GM12878 (cell line): ENCODE measurements at regions not wholly inside any gene's neighbourhood (a gene's known extent, or its start where the extent isn't known, plus 50 kb on each side); places are given as distances from the start of the nearest gene placed in this dataset.

Source experiments
- ATAC-seq: fragments of 200-7000 bp; cut with Tn5 transposase; 3 replicates; pipeline ENCODE4 v1.9.1; 2020; ENCODE audit warnings: mild to moderate bottlenecking, moderate library complexity
- BruUV-seq: library from RNA; stranded (reverse); fragments of 400-500 nt; replicated peaks from 2 replicates; lab custom pipeline; 2021; lab: Mats Ljungman, UMichigan
- CTCF ChIA-PET: fragments of 300-600 bp; sonication (Branson Sonifier 250); formaldehyde crosslinking; extraction: SDS; loops from one replicate; lab custom pipeline; 2021; ENCODE audit warnings: inconsistent platforms; lab: Yijun Ruan, JAX
- POLR2A ChIA-PET: fragments of 350-600 bp; formaldehyde crosslinking; extraction: SDS; loops from one replicate; lab custom pipeline; 2021; ENCODE audit warnings: inconsistent platforms; lab: Charles Lee
- RAD21 ChIA-PET: fragments of 300-600 bp; sonication (Branson Sonifier 250); formaldehyde crosslinking; loops from one replicate; lab custom pipeline; 2023; ENCODE audit warnings: antibody characterized with exemption; ENCODE audit not compliant: unreplicated experiment; lab: Charles Lee
- SMC1A ChIA-PET: fragments of 300-600 bp; sonication (Branson Sonifier 250); formaldehyde crosslinking; loops from one replicate; lab custom pipeline; 2023; ENCODE audit not compliant: unreplicated experiment, uncharacterized antibody; lab: Charles Lee
- DNase-seq: peaks from one replicate; pipeline ENCODE4 v3.0.0-alpha.2; 2011; ENCODE audit warnings: low read depth, low spot score
- FAIRE-seq: peaks from 3 replicates; lab custom pipeline; 2011; peaks lifted over from hg19 to GRCh38; lab: Jason Lieb, UNC
- H2AFZ ChIP-seq: 2 replicates; pipeline ENCODE4 v1.6.0; 2011; ENCODE audit warnings: low read depth, low read length, control low read depth; ENCODE audit not compliant: control insufficient read depth
- H3K27ac ChIP-seq: 2 replicates; pipeline ENCODE4 v1.5.1; 2011; ENCODE audit warnings: control low read depth; ENCODE audit not compliant: control insufficient read depth, insufficient read depth
- H3K27me3 ChIP-seq, 2 experiments: replicated peaks in 1 of 2; 2 replicates each; pipeline versions ENCODE4 v1.6.0 to v1.6.1; 2011; ENCODE audit warnings: low read length in 1 of 2; ENCODE audit not compliant: control insufficient read depth in 2 of 2, insufficient read depth in 2 of 2
- H3K36me3 ChIP-seq, 2 experiments: 2 replicates each; pipeline ENCODE4 v1.5.1; 2011; ENCODE audit warnings: low read length in 1 of 2; ENCODE audit not compliant: control insufficient read depth in 2 of 2, insufficient read depth in 2 of 2
- H3K4me1 ChIP-seq: 2 replicates; pipeline ENCODE4 v1.6.1; 2011; ENCODE audit warnings: mild to moderate bottlenecking, low read length, moderate library complexity, mixed read lengths; ENCODE audit not compliant: control insufficient read depth, insufficient read depth
- H3K4me2 ChIP-seq: 2 replicates; pipeline ENCODE4 v1.6.0; 2011; ENCODE audit warnings: control low read depth; ENCODE audit not compliant: control insufficient read depth, insufficient read depth
- H3K4me3 ChIP-seq: fragments of 200-600 bp; sonication (generic); 2 replicates; pipeline ENCODE4 v1.5.1; 2016
- H3K79me2 ChIP-seq: 2 replicates; pipeline ENCODE4 v1.6.0; 2011; ENCODE audit warnings: low read length; ENCODE audit not compliant: control insufficient read depth, insufficient read depth
- H3K9ac ChIP-seq: 2 replicates; pipeline ENCODE4 v1.8.0; 2011; ENCODE audit warnings: low read length, control low read depth, mixed read lengths; ENCODE audit not compliant: control insufficient read depth, insufficient read depth
- H3K9me3 ChIP-seq: replicated peaks from 3 replicates; pipeline ENCODE4 v1.5.1; 2011; ENCODE audit warnings: mild to moderate bottlenecking, low read length; ENCODE audit not compliant: control insufficient read depth, insufficient read depth
- H4K20me1 ChIP-seq: 2 replicates; pipeline ENCODE4 v1.6.0; 2011; ENCODE audit not compliant: control insufficient read depth, insufficient read depth
- ATF7 ChIP-seq: fragments of 450-650 bp; IDR thresholded peaks from 2 replicates; pipeline ENCODE4 v1.6.1; 2016; ENCODE audit warnings: low read depth, mild to moderate bottlenecking
- POLR2AphosphoS2 ChIP-seq: IDR thresholded peaks from 2 replicates; pipeline ENCODE4 v1.6.1; 2011; ENCODE audit warnings: low read depth, mild to moderate bottlenecking, low read length, improper control_type of control experiment, moderate library complexity
- SMARCA5 ChIP-seq: fragments of 450-650 bp; IDR thresholded peaks from 2 replicates; pipeline ENCODE4 v1.6.1; 2017; ENCODE audit warnings: mild to moderate bottlenecking
- SMC3 ChIP-seq: IDR thresholded peaks from 2 replicates; pipeline ENCODE4 v1.6.1; 2011; ENCODE audit warnings: low read length, improper control_type of control experiment, borderline replicate concordance
- STAT3 ChIP-seq: IDR thresholded peaks from 2 replicates; pipeline ENCODE4 v1.6.1; 2011; ENCODE audit warnings: low read depth, low read length, improper control_type of control experiment
- ZNF622 ChIP-seq: fragments of 450-650 bp; IDR thresholded peaks from 2 replicates; pipeline ENCODE4 v1.6.1; 2017; ENCODE audit warnings: mild to moderate bottlenecking, inconsistent platforms
- WGBS: methylation state at CpG from one replicate; pipeline ENCODE4 v1.1.6; 2016; ENCODE audit warnings: low lambda C conversion rate; ENCODE audit not compliant: insufficient replicate concordance, insufficient coverage; ENCODE audit errors: missing lambda C conversion rate; 5-methylcytosine and 5-hydroxymethylcytosine counted together
- in situ Hi-C: fragments of 300-500 bp; cut with MboI; formaldehyde crosslinking; loops from 9 replicates; pipeline ENCODE4 v1.14.3; 2018; ENCODE audit warnings: mixed read lengths
- intact Hi-C: fragments of 100-400 bp; cut with micrococcal nuclease; formaldehyde crosslinking; loops from one replicate; pipeline ENCODE4 v1.14.2; 2022; ENCODE audit not compliant: unreplicated experiment

GRCh38 chr2:221001381-221001801 lies 570.7 kb downstream of the EPHA4 start:
- in situ Hi-C loops (no loop called here), intact Hi-C loops (no loop called here)
- ATAC-seq: no peak
- ChIA-PET SMC1A (interaction anchor here (1.0 kb wide), 1 partner anchor 11 kb away, joined by 3 read pairs; no protein-coding TSS in a partner anchor), POLR2A (no interaction called here), CTCF (no interaction called here), RAD21 (no interaction called here)
- no peaks in the 10 kb centered on the region for H3K27me3 ChIP-seq
- no TSS peak for BruUV-seq
- DNase-seq: no peak
- H3K79me2 ChIP-seq: no peaks in the 10 kb centered on the region
- H3K4me2 ChIP-seq: no peak overlapping the region
- H3K4me1 ChIP-seq: no peaks in the 10 kb centered on the region
- peak; percentile 76 for FAIRE-seq
- TF ChIP-seq SMARCA5: no peak
- no peak for TF ChIP-seq ZNF622
- TF ChIP-seq STAT3: no peak
- no peak for TF ChIP-seq SMC3
- no peaks in the 10 kb centered on the region for H4K20me1 ChIP-seq
- no peak overlapping the region for H2AFZ ChIP-seq
- H3K36me3 ChIP-seq: no peaks in the 10 kb centered on the region
- H3K27ac ChIP-seq: no peak overlapping the region
- no peak overlapping the region for H3K9ac ChIP-seq
- no peak overlapping the region for H3K4me3 ChIP-seq
- no peaks in the 10 kb centered on the region; the same call in 2 of the 3 replicates for H3K9me3 ChIP-seq
- 53% methylated on average over 2 of the region's 2 CpGs for WGBS

GRCh38 chr2:221002101-221002685 lies 569.9 kb downstream of the EPHA4 start:
- SMC1A ChIA-PET: interaction anchor here (1.0 kb wide), 1 partner anchor 10 kb away, joined by 3 read pairs; no protein-coding TSS in a partner anchor
- no peaks in the 10 kb centered on the region for H3K36me3 ChIP-seq
- RAD21 ChIA-PET: no interaction called here
- H3K27me3 ChIP-seq: no peaks in the 10 kb centered on the region
- BruUV-seq: no TSS peak
- ATAC-seq: no peak
- H3K4me2 ChIP-seq: no peak overlapping the region
- no peaks in the 10 kb centered on the region for H4K20me1 ChIP-seq
- no peaks in the 10 kb centered on the region for H3K79me2 ChIP-seq
- intact Hi-C loops (no loop called here), in situ Hi-C loops (no loop called here)
- H3K27ac ChIP-seq: no peak overlapping the region
- CTCF ChIA-PET: no interaction called here
- no peaks in the 10 kb centered on the region; the same call in 2 of the 3 replicates for H3K9me3 ChIP-seq
- POLR2A ChIA-PET: interaction anchor here (0.5 kb wide), 1 partner anchor 32 kb away, joined by 3 read pairs; no protein-coding TSS in a partner anchor
- DNase-seq: no peak
- no peak overlapping the region for H3K4me3 ChIP-seq
- no peak overlapping the region for H2AFZ ChIP-seq
- no peak overlapping the region for H3K9ac ChIP-seq
- H3K4me1 ChIP-seq: no peaks in the 10 kb centered on the region
- TF ChIP-seq POLR2AphosphoS2: no peak
- peak; percentile 56 for TF ChIP-seq ATF7
- WGBS: 0% methylated on average over 1 of the region's 1 CpG
- FAIRE-seq: no peak
